Ishikawa (cell line): ENCODE measurements at regions not wholly inside any gene's neighbourhood (a gene's known extent, or its start where the extent isn't known, plus 50 kb on each side); places are given as distances from the start of the nearest gene placed in this dataset.

Source experiments
- CEBPB ChIP-seq: IDR thresholded peaks from 2 replicates; pipeline ENCODE4 v1.6.1; 2012
- CREB1 ChIP-seq: IDR thresholded peaks from 2 replicates; pipeline ENCODE4 v1.6.1; 2012; ENCODE audit warnings: low read depth
- EGR1 ChIP-seq: IDR thresholded peaks from 2 replicates; pipeline ENCODE4 v1.6.1; 2012
- EP300 ChIP-seq: IDR thresholded peaks from 2 replicates; pipeline ENCODE4 v1.6.1; 2012; ENCODE audit warnings: borderline replicate concordance
- FOXM1 ChIP-seq: IDR thresholded peaks from 2 replicates; pipeline ENCODE4 v1.6.1; 2012; ENCODE audit warnings: low read depth, borderline replicate concordance
- MAX ChIP-seq: IDR thresholded peaks from 2 replicates; pipeline ENCODE4 v1.6.1; 2012
- NFIC ChIP-seq: IDR thresholded peaks from 2 replicates; pipeline ENCODE4 v1.6.1; 2012
- RAD21 ChIP-seq: IDR thresholded peaks from 2 replicates; pipeline ENCODE4 v1.6.1; 2012; ENCODE audit warnings: low read depth
- REST ChIP-seq: IDR thresholded peaks from 2 replicates; pipeline ENCODE4 v1.6.1; 2012; ENCODE audit warnings: low read depth, mild to moderate bottlenecking
- TAF1 ChIP-seq: IDR thresholded peaks from 2 replicates; pipeline ENCODE4 v1.6.1; 2012; ENCODE audit warnings: low read depth, mild to moderate bottlenecking
- TCF12 ChIP-seq: IDR thresholded peaks from 2 replicates; pipeline ENCODE4 v1.6.1; 2012; ENCODE audit warnings: low read depth
- TEAD4 ChIP-seq: IDR thresholded peaks from 2 replicates; pipeline ENCODE4 v1.6.1; 2012
- USF1 ChIP-seq: IDR thresholded peaks from 2 replicates; pipeline ENCODE4 v1.6.1; 2012
- YY1 ChIP-seq: IDR thresholded peaks from 2 replicates; pipeline ENCODE4 v1.6.1; 2012; ENCODE audit warnings: low read depth
- ZBTB7A ChIP-seq: IDR thresholded peaks from 2 replicates; pipeline ENCODE4 v1.6.1; 2012; ENCODE audit warnings: low read depth

GRCh38 chr3:127102188-127102520 lies 90.8 kb upstream of the PRR23E start:
- TF ChIP-seq USF1 (no peak), FOXM1 (no peak), RAD21 (no peak), YY1 (no peak), MAX (no peak), NFIC (no peak), REST (no peak), TEAD4 (no peak), CREB1 (no peak), TAF1 (no peak), TCF12 (no peak)

- TF ChIP-seq NFIC = no peak
- TF ChIP-seq MAX = no peak
- TF ChIP-seq ZBTB7A = no peak
Observed at GRCh38 chr3:127102587-127102986, 90.3 kb upstream of the PRR23E start.

GRCh38 chr3:127103080-127103479 lies 89.9 kb upstream of the PRR23E start:
- TF ChIP-seq RAD21 (no peak), MAX (no peak), ZBTB7A (no peak), USF1 (no peak), CREB1 (no peak), REST (no peak), TCF12 (no peak), YY1 (no peak), NFIC (no peak), FOXM1 (no peak), CEBPB (no peak), TAF1 (no peak), EP300 (no peak), EGR1 (no peak)

DNA sequence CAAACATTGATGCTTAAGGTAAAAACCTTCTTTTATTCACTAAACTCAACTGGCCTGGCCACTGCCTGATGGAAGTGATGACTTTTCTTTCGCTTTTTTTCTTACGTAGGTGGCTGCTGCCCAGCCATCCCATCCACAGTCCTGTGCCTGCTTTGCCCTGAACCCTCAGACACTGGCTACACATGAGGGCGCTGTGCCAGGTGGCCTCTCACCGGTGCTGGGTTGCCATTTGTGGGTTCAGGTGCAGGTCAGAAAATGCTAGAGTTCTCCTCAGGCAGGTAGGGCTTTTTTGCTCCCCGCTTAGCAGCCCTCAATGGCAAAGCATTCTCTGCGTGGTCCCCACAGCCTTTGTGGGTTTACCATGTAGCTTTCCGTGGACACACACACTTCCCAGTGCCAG lies 88.3 kb upstream of the PRR23E start:
- no peak for TF ChIP-seq TCF12
- TF ChIP-seq MAX = no peak
- no peak for TF ChIP-seq REST
- no peak for TF ChIP-seq TEAD4
- TF ChIP-seq TAF1 = no peak
- TF ChIP-seq USF1 = no peak
- TF ChIP-seq EGR1 = no peak
- TF ChIP-seq ZBTB7A = no peak
- TF ChIP-seq YY1 = no peak
- no peak for TF ChIP-seq NFIC
- TF ChIP-seq RAD21 = no peak
- no peak for TF ChIP-seq CREB1
- no peak for TF ChIP-seq FOXM1
- no peak for TF ChIP-seq CEBPB
- TF ChIP-seq EP300 = no peak
